ENCODE measurements at regions not wholly inside any gene's neighbourhood (a gene's known extent, or its start where the extent isn't known, plus 50 kb on each side); places are given as distances from the start of the nearest gene placed in this dataset.

GRCh38 chr4:106676173-106676921 lies 307.8 kb upstream of the GIMD1 start:
- Mint-ChIP-seq H3K4me3 (no peak overlapping the region), H3K4me1 (no peaks in the 10 kb centered on the region), H3K9me3 (peaks cover 13% of the 10 kb centered on the region), H3K27ac (no peak overlapping the region), H3K36me3 (no peaks in the 10 kb centered on the region), H3K27me3 (ENCODE audit: low read depth) (peaks cover 1% of the 10 kb centered on the region)
- no peak for DNase-seq (ENCODE audit: low spot score in 2 of 2, unreplicated experiment in 2 of 2)
- TF ChIP-seq CTCF (IDR thresholded peaks at IDR 0.05; ENCODE audit: unreplicated experiment): no peak

DNA sequence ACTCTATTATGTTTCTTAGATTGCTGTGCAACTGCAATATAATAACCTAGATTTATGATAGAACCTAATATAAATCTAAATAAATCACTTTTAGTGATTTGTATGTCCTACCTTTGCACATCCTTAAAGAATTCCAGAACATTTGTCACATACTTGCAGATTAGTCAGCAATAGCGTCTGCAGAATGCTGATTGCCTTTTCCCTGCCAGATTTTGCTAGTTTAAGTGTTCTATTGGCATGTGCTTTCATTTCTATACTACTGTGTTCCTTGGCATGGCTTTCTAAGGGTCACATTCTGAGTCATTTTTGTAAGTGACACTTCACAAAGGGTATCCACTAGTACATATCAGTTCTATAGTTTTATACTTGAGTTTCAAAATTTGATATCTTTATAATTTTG lies 303.1 kb upstream of the GIMD1 start:
- DNase-seq (ENCODE audit: low spot score in 2 of 2, unreplicated experiment in 2 of 2): no peak
- H3K4me3 Mint-ChIP-seq: no peak overlapping the region
- no peaks in the 10 kb centered on the region for H3K4me1 Mint-ChIP-seq
- no peaks in the 10 kb centered on the region for H3K36me3 Mint-ChIP-seq
- H3K27me3 Mint-ChIP-seq (ENCODE audit: low read depth): no peaks in the 10 kb centered on the region
- H3K27ac Mint-ChIP-seq: no peak overlapping the region
- H3K9me3 Mint-ChIP-seq: peaks cover 16% of the 10 kb centered on the region
- no peak for TF ChIP-seq CTCF (IDR thresholded peaks at IDR 0.05; ENCODE audit: unreplicated experiment)

GRCh38 chr4:106670976-106671375 lies 302.4 kb upstream of the GIMD1 start:
- Mint-ChIP-seq H3K27ac (no peak overlapping the region), H3K27me3 (ENCODE audit: low read depth) (no peaks in the 10 kb centered on the region), H3K9me3 (peaks cover 16% of the 10 kb centered on the region), H3K36me3 (no peaks in the 10 kb centered on the region), H3K4me3 (no peak overlapping the region), H3K4me1 (no peaks in the 10 kb centered on the region)
- no peak for DNase-seq (ENCODE audit: low spot score in 2 of 2, unreplicated experiment in 2 of 2)
- TF ChIP-seq CTCF (IDR thresholded peaks at IDR 0.05; ENCODE audit: unreplicated experiment): no peak

DNA sequence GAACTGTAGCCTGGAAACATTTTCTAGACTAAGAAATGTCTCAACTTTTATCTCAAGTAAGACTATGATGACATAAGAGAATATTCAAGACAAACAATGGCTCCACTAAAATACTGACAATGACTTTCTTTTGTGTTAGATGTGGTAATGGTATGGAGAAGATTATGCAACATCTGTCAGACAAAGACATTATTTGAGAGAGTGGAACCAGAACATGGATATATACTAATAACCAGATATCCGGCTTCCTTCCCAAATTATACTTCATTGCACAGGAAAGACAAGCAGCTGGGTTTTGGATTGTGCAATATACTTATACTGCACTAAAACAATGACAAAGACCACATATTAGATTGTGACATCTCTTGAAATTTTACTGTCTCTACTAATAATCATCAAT lies 290.8 kb upstream of the GIMD1 start:
- Mint-ChIP-seq H3K36me3 (no peaks in the 10 kb centered on the region), H3K27ac (no peak overlapping the region), H3K4me1 (no peaks in the 10 kb centered on the region), H3K27me3 (ENCODE audit: low read depth) (no peaks in the 10 kb centered on the region), H3K9me3 (no peaks in the 10 kb centered on the region), H3K4me3 (no peak overlapping the region)
- no peak for DNase-seq (ENCODE audit: low spot score in 2 of 2, unreplicated experiment in 2 of 2)
- no peak for TF ChIP-seq CTCF (IDR thresholded peaks at IDR 0.05; ENCODE audit: unreplicated experiment)

GRCh38 chr4:106652095-106652494 lies 283.5 kb upstream of the GIMD1 start:
- Mint-ChIP-seq H3K27ac (no peak overlapping the region), H3K4me1 (no peaks in the 10 kb centered on the region), H3K9me3 (peaks cover 5% of the 10 kb centered on the region), H3K36me3 (no peaks in the 10 kb centered on the region), H3K4me3 (no peak overlapping the region), H3K27me3 (ENCODE audit: low read depth) (no peaks in the 10 kb centered on the region)
- DNase-seq (ENCODE audit: low spot score in 2 of 2, unreplicated experiment in 2 of 2): no peak
- TF ChIP-seq CTCF (IDR thresholded peaks at IDR 0.05; ENCODE audit: unreplicated experiment): no peak
